ENCODE measurements at regions not wholly inside any gene's neighbourhood (a gene's known extent, or its start where the extent isn't known, plus 50 kb on each side); places are given as distances from the start of the nearest gene placed in this dataset.

DNA sequence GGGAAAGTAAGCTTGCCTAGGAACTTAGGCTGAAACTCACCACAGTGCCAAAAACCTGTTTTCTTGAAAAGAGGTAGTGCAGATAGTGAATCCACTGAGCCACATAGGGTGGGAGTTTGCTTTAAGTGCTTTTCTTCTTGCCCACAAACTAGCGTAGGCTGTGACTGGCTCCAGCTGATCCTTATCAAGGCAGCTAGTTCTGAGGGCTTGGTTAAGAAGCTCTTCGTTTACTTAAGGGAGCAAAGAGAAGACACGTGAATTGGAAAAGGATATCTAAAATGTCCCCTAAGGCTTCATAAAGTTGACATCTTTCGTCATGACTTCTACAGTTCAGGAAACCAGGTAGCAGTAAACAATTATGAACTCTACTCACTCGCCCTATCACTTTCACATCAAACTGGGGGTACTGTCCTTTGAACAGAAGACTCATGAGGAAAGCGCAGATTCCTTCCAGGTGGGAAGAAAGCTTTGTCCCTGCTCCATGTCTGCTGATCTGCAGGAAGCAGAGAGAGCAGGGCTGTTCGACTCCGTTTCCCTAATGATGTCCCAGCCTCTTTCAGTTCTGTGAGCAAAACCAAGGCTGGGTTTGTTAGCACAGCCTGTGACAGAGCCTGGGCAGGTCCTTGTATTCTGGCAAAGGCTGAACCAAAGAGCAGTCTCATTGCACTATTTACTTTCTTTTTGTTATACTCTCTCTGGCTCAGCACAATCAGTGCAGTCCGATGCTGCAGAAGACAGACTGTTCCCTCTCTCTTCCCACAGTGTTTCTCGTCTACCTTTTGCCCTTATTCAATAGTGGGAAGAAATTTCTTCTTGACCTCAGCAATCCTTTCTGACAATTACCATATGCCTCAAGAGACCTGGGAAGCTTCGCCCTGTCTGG is 93.5 kb upstream of the ETV6 start:
- Histone ChIP-seq H3K9me3 (ENCODE audit: control insufficient read depth in 1 of 2, low read length in 2 of 2) (no peaks in the 10 kb centered on the region), H3K4me3 (ENCODE audit: low read depth in 1 of 2, low read length in 2 of 2) (peak overlapping the region; percentile 28 to 60), H3K36me3 (ENCODE audit: control insufficient read depth in 1 of 2, insufficient read depth in 2 of 2, low read length in 2 of 2) (no peaks in the 10 kb centered on the region), H3K27me3 (ENCODE audit: low read depth, low read length) (no peaks in the 10 kb centered on the region), H3K4me1 (ENCODE audit: control insufficient read depth in 1 of 2, insufficient read depth in 2 of 2, low read length in 2 of 2) (peaks cover 0 to 13% of the 10 kb centered on the region in 2 donors), H3K27ac (ENCODE audit: low read length) (peak overlapping the region; percentile 54)

DNA sequence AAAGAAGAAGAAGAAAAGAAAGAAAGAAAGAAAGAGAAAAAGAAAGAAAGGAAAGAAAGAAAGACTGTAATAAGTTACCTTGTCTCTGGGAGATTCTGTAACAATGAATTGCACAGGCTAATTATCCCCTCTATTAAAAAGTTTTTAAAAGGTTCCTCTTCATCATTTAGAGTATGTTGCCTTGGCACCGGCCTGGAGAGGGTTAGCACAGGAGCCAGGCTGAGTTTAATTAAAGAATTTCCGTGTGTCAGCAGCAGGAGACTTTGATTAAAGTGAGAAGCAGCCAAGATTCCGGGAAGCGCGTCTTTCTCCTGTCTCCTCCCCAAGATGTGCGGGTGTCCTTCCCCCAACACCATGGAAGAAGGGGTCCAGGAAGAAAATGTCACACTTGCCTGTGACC is 92.8 kb upstream of the ETV6 start:
- H3K36me3 ChIP-seq (ENCODE audit: control insufficient read depth in 1 of 2, insufficient read depth in 2 of 2, low read length in 2 of 2): no peaks in the 10 kb centered on the region
- H3K27me3 ChIP-seq (ENCODE audit: low read depth, low read length): no peaks in the 10 kb centered on the region
- peaks cover 0 to 13% of the 10 kb centered on the region in 2 donors for H3K4me1 ChIP-seq (ENCODE audit: control insufficient read depth in 1 of 2, insufficient read depth in 2 of 2, low read length in 2 of 2)
- peak overlapping the region; percentile 28 to 60 for H3K4me3 ChIP-seq (ENCODE audit: low read depth in 1 of 2, low read length in 2 of 2)
- no peaks in the 10 kb centered on the region for H3K9me3 ChIP-seq (ENCODE audit: control insufficient read depth in 1 of 2, low read length in 2 of 2)
- H3K27ac ChIP-seq (ENCODE audit: low read length): no peak overlapping the region

DNA sequence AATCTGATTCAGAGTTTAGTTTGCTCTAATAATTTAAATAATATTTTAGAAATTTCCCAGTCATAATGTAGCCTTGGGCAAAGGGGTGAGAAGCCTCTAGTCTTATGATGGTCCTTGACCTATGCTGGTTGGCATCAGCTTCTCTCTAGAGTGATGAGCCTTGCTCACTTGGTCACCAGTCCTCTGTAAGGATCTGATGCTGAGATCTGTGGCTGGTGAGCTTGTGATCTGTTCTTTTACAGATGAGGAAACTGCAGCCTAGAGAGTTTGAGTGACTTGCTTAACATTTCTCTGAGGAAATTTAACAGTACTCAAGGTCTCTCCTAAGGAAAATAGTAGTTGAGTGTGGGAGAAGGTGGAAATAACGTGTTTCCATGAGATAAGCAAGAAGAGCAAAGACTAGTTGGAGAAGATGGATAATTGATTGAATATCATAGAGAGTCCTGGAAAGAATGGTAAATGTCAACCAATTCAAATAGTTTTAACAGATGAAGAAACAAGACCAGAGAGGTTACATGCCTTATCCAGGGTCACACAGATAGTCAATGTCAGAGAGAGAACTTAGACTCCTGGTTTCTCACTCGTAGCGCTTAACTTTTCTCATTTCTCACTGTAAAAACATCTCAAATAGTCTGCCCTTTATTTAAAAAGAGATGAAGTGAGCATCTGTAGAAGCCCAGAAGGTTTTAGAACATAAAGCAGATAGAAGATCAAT is 89.7 kb upstream of the ETV6 start:
- no peak overlapping the region for H3K27ac ChIP-seq (ENCODE audit: low read length)
- H3K27me3 ChIP-seq (ENCODE audit: low read depth, low read length): no peaks in the 10 kb centered on the region
- no peaks in the 10 kb centered on the region for H3K9me3 ChIP-seq (ENCODE audit: control insufficient read depth in 1 of 2, low read length in 2 of 2)
- no peaks in the 10 kb centered on the region for H3K36me3 ChIP-seq (ENCODE audit: control insufficient read depth in 1 of 2, insufficient read depth in 2 of 2, low read length in 2 of 2)
- H3K4me1 ChIP-seq (ENCODE audit: control insufficient read depth in 1 of 2, insufficient read depth in 2 of 2, low read length in 2 of 2): peaks cover 0 to 2% of the 10 kb centered on the region in 2 donors
- no peak overlapping the region for H3K4me3 ChIP-seq (ENCODE audit: low read depth in 1 of 2, low read length in 2 of 2)

DNA sequence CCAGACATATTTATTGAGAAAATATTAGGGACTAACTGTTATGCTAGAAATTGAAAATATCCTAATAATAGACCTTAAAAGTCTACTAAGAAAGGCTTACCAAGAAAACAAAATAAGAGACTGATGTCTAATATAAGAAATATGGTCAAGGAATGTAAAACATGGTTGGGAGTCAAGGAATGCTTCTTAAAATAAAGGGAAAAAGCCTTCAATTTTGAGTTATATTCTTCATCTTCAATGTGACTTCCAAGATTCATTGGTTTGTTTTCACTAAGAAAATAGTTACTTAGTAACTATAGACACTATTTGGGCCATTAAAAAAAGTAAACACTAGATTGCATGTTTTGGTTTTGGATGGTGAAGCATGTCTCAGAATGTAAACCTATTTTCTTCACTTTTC is 88.1 kb upstream of the ETV6 start:
- no peaks in the 10 kb centered on the region for H3K36me3 ChIP-seq (ENCODE audit: control insufficient read depth in 1 of 2, insufficient read depth in 2 of 2, low read length in 2 of 2)
- H3K27ac ChIP-seq (ENCODE audit: low read length): no peak overlapping the region
- no peaks in the 10 kb centered on the region for H3K4me1 ChIP-seq (ENCODE audit: control insufficient read depth in 1 of 2, insufficient read depth in 2 of 2, low read length in 2 of 2)
- H3K9me3 ChIP-seq (ENCODE audit: control insufficient read depth in 1 of 2, low read length in 2 of 2): no peaks in the 10 kb centered on the region
- H3K27me3 ChIP-seq (ENCODE audit: low read depth, low read length): no peaks in the 10 kb centered on the region
- H3K4me3 ChIP-seq (ENCODE audit: low read depth in 1 of 2, low read length in 2 of 2): no peak overlapping the region

DNA sequence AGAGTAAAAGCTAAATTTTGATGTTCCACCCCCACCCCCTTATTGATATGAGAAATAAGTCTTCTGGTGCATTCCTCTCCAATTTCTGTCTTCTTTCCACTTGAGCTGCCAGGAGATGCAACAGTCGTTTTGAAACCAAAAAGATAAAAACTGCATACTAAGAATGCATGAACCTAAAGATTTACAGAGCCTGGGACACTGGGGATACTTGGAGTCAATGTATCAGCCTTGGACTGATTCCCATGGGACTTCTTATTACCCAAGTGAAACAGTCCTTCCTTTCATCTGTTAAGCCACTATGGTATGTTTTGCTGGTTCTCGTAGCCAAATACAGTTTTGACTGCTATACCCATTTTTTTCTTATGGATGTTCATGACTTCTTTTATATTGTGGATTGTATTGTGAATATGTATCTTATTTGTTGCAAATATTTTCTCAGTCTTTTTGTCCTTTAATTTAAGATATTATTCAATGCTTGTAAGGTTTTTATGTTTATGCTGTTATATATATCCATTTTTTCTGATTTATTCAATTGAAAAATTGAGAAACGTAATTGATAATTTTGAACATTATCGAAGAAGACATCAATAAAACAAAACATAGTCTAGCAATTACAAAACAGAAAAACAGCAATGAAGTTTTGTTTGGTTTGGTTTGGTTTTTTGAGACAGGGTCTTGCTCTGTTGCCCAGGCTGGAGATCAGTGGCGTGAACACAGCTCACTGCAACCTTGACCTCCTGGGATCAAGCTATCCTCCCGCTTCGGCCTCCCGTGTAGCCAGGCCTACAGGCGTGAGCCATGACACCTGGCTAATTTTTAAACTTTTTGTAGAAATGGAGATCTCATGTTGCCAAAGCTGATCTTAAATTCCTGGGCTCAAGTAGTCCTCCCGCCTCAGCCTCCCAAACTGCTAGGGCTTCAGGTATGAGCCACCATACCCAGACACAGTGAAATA is 85.4 kb upstream of the ETV6 start:
- Histone ChIP-seq H3K36me3 (ENCODE audit: control insufficient read depth in 1 of 2, insufficient read depth in 2 of 2, low read length in 2 of 2) (no peaks in the 10 kb centered on the region), H3K9me3 (ENCODE audit: control insufficient read depth in 1 of 2, low read length in 2 of 2) (no peaks in the 10 kb centered on the region), H3K4me3 (ENCODE audit: low read depth in 1 of 2, low read length in 2 of 2) (no peak overlapping the region), H3K4me1 (ENCODE audit: control insufficient read depth in 1 of 2, insufficient read depth in 2 of 2, low read length in 2 of 2) (no peaks in the 10 kb centered on the region), H3K27ac (ENCODE audit: low read length) (no peak overlapping the region), H3K27me3 (ENCODE audit: low read depth, low read length) (no peaks in the 10 kb centered on the region)

DNA sequence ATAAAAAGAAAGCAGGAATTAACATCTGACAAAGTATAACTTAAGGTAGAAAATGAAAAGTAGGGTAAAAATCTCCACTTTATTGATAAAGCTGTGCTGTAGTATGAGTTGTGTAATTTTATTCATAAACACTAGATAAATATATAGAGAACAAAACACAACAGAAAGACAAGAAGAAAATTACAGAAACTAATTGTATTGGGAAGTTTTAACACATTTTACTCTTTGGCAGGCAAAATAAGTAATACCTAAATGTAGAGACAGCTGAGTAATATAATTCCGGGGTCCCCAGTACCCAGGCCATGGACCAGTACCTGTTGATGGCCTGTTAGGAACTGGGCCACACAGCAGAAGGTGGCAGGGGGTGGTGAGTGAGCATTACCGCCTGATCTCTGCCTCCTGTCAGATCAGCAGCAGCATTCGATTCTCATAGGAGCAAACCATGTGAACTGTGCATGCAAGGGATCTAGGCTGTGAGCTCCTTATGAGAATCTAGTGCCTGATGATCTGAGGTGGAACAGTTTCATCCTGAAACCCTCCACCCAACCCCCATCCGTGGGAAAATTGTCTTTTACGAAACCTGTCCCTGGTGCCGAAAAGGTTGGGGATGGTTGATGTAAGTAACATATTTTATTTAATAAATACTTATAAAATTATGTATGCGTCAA is 84.4 kb upstream of the ETV6 start:
- no peaks in the 10 kb centered on the region for H3K9me3 ChIP-seq (ENCODE audit: control insufficient read depth in 1 of 2, low read length in 2 of 2)
- H3K27ac ChIP-seq (ENCODE audit: low read length): no peak overlapping the region
- H3K4me1 ChIP-seq (ENCODE audit: control insufficient read depth in 1 of 2, insufficient read depth in 2 of 2, low read length in 2 of 2): no peaks in the 10 kb centered on the region
- H3K36me3 ChIP-seq (ENCODE audit: control insufficient read depth in 1 of 2, insufficient read depth in 2 of 2, low read length in 2 of 2): no peaks in the 10 kb centered on the region
- no peaks in the 10 kb centered on the region for H3K27me3 ChIP-seq (ENCODE audit: low read depth, low read length)
- no peak overlapping the region for H3K4me3 ChIP-seq (ENCODE audit: low read depth in 1 of 2, low read length in 2 of 2)

DNA sequence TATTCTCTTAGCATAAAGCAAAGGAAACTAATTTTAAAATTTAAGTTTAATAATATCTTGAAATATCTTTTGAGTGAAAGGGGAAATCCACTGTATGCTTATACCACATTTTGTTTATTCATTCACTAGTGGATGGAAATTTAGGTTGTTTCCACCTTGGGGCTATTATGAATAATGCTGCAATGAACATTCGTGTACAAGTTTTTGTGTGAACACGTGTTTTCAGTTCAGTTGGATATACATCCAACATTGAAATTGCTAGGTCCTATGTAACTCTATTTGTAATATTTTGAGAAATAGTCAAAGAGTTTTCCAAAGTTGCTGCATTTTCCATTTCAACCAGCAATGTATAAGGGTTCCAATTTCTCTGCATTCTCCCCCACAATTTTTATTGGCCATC is 83.7 kb upstream of the ETV6 start:
- H3K27ac ChIP-seq (ENCODE audit: low read length): no peak overlapping the region
- H3K9me3 ChIP-seq (ENCODE audit: control insufficient read depth in 1 of 2, low read length in 2 of 2): no peaks in the 10 kb centered on the region

DNA sequence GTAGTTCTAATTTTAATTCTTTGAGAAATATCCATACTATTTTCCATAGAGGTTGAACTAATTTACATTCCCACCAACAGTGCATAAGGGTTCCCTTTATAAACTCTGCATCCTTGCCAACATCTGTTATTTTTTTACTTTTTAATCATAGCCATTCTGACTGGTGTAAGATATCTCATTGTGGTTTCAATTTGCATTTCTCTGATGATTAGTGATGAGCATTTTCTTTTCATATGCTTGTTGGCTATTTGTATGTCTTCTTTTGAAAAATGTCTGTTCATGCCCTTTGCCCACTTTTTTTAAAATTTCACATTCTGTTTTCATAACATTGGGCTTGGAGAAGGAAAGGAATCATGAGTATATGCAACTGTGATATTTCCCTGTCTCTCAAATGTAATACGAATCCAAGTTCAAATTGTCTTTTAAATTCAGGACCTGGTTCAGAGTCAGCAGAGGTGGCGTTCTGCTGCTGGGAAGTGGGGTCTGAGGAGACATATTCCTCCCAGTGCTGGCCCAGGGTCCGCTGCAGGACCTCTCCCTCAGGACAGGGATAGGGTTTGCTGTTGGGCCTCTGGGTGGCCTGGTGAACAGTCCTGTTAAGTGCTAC is 81.2 kb upstream of the ETV6 start:
- no peak overlapping the region for H3K27ac ChIP-seq (ENCODE audit: low read length)
- H3K36me3 ChIP-seq (ENCODE audit: control insufficient read depth in 1 of 2, insufficient read depth in 2 of 2, low read length in 2 of 2): no peaks in the 10 kb centered on the region
- H3K27me3 ChIP-seq (ENCODE audit: low read depth, low read length): no peaks in the 10 kb centered on the region
- H3K4me3 ChIP-seq (ENCODE audit: low read depth in 1 of 2, low read length in 2 of 2): no peak overlapping the region
- H3K9me3 ChIP-seq (ENCODE audit: control insufficient read depth in 1 of 2, low read length in 2 of 2): no peaks in the 10 kb centered on the region
- H3K4me1 ChIP-seq (ENCODE audit: control insufficient read depth in 1 of 2, insufficient read depth in 2 of 2, low read length in 2 of 2): no peaks in the 10 kb centered on the region

More for the DNA sequence above, 83.7 kb upstream of the ETV6 start:
- no peaks in the 10 kb centered on the region for H3K27me3 ChIP-seq (ENCODE audit: low read depth, low read length)
- H3K36me3 ChIP-seq (ENCODE audit: control insufficient read depth in 1 of 2, insufficient read depth in 2 of 2, low read length in 2 of 2): no peaks in the 10 kb centered on the region
- H3K4me3 ChIP-seq (ENCODE audit: low read depth in 1 of 2, low read length in 2 of 2): no peak overlapping the region
- no peaks in the 10 kb centered on the region for H3K4me1 ChIP-seq (ENCODE audit: control insufficient read depth in 1 of 2, insufficient read depth in 2 of 2, low read length in 2 of 2)

DNA sequence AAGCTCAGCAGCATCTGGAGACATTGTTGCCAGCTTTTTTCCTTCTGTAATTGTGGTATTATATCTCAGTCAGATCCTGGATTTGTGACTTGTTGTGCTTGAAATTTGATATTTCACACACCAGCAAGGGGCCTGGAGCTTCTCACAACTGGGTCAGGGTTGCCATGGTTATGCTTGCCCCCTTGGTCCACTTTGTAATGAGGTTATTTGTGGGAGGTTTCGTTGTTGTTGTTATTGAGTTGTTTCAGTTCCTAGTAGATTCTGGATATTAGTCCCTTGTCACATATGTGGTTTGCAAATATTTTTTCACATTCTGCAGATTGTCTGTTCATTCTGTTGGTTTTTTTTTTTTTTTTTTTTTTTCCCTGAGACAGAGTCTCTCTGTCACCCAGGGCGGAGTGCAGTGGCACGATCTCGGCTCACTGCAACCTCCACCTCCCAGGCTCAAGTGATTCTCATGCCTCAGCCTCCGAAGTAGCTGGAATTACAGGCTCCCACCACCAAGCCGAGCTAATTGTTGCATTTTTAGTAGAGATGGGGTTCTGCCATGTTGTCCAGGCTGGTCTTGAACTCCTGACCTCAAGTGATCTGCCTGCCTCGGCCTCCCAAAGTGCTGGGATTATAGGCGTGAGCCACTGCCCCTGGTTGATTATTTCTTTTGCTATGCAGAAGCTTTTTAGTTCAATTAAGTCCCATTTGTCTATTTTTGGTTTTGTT is 80.6 kb upstream of the ETV6 start:
- Histone ChIP-seq H3K36me3 (ENCODE audit: control insufficient read depth in 1 of 2, insufficient read depth in 2 of 2, low read length in 2 of 2) (no peaks in the 10 kb centered on the region), H3K27me3 (ENCODE audit: low read depth, low read length) (no peaks in the 10 kb centered on the region), H3K4me3 (ENCODE audit: low read depth in 1 of 2, low read length in 2 of 2) (no peak overlapping the region), H3K9me3 (ENCODE audit: control insufficient read depth in 1 of 2, low read length in 2 of 2) (no peaks in the 10 kb centered on the region), H3K4me1 (ENCODE audit: control insufficient read depth in 1 of 2, insufficient read depth in 2 of 2, low read length in 2 of 2) (no peaks in the 10 kb centered on the region), H3K27ac (ENCODE audit: low read length) (no peak overlapping the region)

DNA sequence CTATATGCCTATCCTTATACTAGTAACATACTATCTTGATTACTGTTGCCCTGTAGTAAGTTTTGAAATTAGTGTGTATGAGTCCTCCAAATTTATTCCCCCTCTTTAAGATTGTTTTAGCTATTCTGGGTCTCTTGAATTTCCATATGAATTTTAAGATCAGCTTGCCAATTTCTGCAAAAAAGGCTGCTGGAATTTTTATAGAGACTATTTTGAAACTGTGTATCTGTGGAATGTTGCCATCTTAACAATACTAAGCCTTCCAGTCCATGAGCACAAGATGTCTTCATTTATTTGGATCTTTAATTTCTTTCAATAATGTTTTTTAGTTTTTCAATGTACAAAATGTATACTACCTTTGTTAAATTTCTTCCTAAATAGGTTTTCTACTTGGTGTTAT is 79.8 kb upstream of the ETV6 start:
- Histone ChIP-seq H3K4me1 (ENCODE audit: control insufficient read depth in 1 of 2, insufficient read depth in 2 of 2, low read length in 2 of 2) (no peaks in the 10 kb centered on the region), H3K27ac (ENCODE audit: low read length) (no peak overlapping the region), H3K9me3 (ENCODE audit: control insufficient read depth in 1 of 2, low read length in 2 of 2) (no peaks in the 10 kb centered on the region), H3K36me3 (ENCODE audit: control insufficient read depth in 1 of 2, insufficient read depth in 2 of 2, low read length in 2 of 2) (no peaks in the 10 kb centered on the region), H3K27me3 (ENCODE audit: low read depth, low read length) (no peaks in the 10 kb centered on the region), H3K4me3 (ENCODE audit: low read depth in 1 of 2, low read length in 2 of 2) (no peak overlapping the region)
